NCI-H510A treated with DMSO at 0.1 percent for 48 hours (cell line): ENCODE measurements at regions not wholly inside any gene's neighbourhood (a gene's known extent, or its start where the extent isn't known, plus 50 kb on each side); places are given as distances from the start of the nearest gene placed in this dataset.
"Not testable (repeated sequence)": the region's sequence is repeated elsewhere in the genome, so short reads cannot be mapped to it uniquely, and the experiment has no call there.

ENCODE experiments used
- DNase-seq: peaks from one replicate; lab custom pipeline; 2025; lab: John Stamatoyannopoulos, UW

GRCh38 chr22:22822106-22822505 is 65.5 kb upstream of the IGLL5 start:
- DNase-seq: no peak

GRCh38 chr22:22822553-22822952 is 65.1 kb upstream of the IGLL5 start:
- not testable (repeated sequence) for DNase-seq

GRCh38 chr22:22823131-22823810 is 64.3 kb upstream of the IGLL5 start:
- no peak for DNase-seq

GRCh38 chr22:22824340-22825212 is 63.0 kb upstream of the IGLL5 start:
- DNase-seq: no peak

GRCh38 chr22:22825213-22825593 is 62.4 kb upstream of the IGLL5 start:
- no peak for DNase-seq

GRCh38 chr22:22827187-22827939 is 60.3 kb upstream of the IGLL5 start:
- no peak for DNase-seq

GRCh38 chr22:22830193-22830592 is 57.4 kb upstream of the IGLL5 start:
- no peak for DNase-seq

- no peak for DNase-seq
Observed at GRCh38 chr22:22830957-22831688, 56.5 kb upstream of the IGLL5 start.

GRCh38 chr22:22833059-22833458 is 54.6 kb upstream of the IGLL5 start:
- DNase-seq: no peak

- DNase-seq: no peak
Observed at GRCh38 chr22:22833488-22833887, 54.1 kb upstream of the IGLL5 start.

- DNase-seq: no peak
Observed at GRCh38 chr22:22834204-22834603, 53.4 kb upstream of the IGLL5 start.

- DNase-seq: no peak
Observed at GRCh38 chr22:22834783-22835182, 52.8 kb upstream of the IGLL5 start.

- no peak for DNase-seq
Observed at GRCh38 chr22:22835242-22835641, 52.4 kb upstream of the IGLL5 start.

- DNase-seq: no peak
Observed at GRCh38 chr22:22835771-22836291, 51.8 kb upstream of the IGLL5 start.

GRCh38 chr22:22836635-22837034 is 51.0 kb upstream of the IGLL5 start:
- DNase-seq: no peak
